K562 (cell line): ENCODE measurements at regions not wholly inside any gene's neighbourhood (a gene's known extent, or its start where the extent isn't known, plus 50 kb on each side); places are given as distances from the start of the nearest gene placed in this dataset.

Source experiments
- ATAC-seq: fragments of 200-7000 bp; cut with Tn5 transposase; 3 replicates; pipeline ENCODE4 v1.9.1; 2020; ENCODE audit warnings: moderate library complexity
- BruUV-seq: library from RNA; stranded (reverse); fragments of 400-500 nt; replicated peaks from 2 replicates; lab custom pipeline; 2021; lab: Mats Ljungman, UMichigan
- CTCF ChIA-PET: fragments of 300-600 bp; formaldehyde crosslinking; extraction: SDS; loops from one replicate; lab custom pipeline; 2021; ENCODE audit warnings: low intra/inter-chr PET ratio; lab: Yijun Ruan, JAX
- POLR2A ChIA-PET: fragments of 300-600, 350-650 bp; sonication (Branson Sonifier 250); formaldehyde crosslinking; extraction: SDS; loops from one replicate; lab custom pipeline; 2021; ENCODE audit warnings: antibody characterized with exemption, inconsistent platforms; lab: Yijun Ruan, JAX
- DNase-seq, 4 experiments: peaks; one replicate each; pipeline versions ENCODE4 v3.0.0 to v3.0.0-alpha.2; 2011 to 2018; ENCODE audit warnings: low spot score in 3 of 4, mixed read lengths in 3 of 4; ENCODE audit errors: extremely low read depth in 1 of 4
- FAIRE-seq: peaks from 2 replicates; lab custom pipeline; 2011; peaks lifted over from hg19 to GRCh38; lab: Jason Lieb, UNC
- H2AFZ ChIP-seq: 2 replicates; pipeline ENCODE4 v1.6.0; 2011; ENCODE audit warnings: low read depth, low read length, control low read depth, inconsistent platforms
- H3K27ac ChIP-seq: fragments of 200-600 bp; 3 replicates; pipeline ENCODE4 v1.8.0; 2011; ENCODE audit warnings: low read depth, mild to moderate bottlenecking, control low read depth, inconsistent platforms, low read length, moderate library complexity, mixed read lengths; ENCODE audit errors: extremely low read depth
- H3K27me3 ChIP-seq, 2 experiments: fragments of 300-600 bp in 1 of 2; 2 replicates in 1 of 2; 3 replicates in 1 of 2; pipeline versions ENCODE4 v1.6.0 to v1.8.0; 2011; ENCODE audit warnings: inconsistent platforms in 2 of 2, low read length in 2 of 2, mild to moderate bottlenecking in 1 of 2, mixed read lengths in 1 of 2, moderate library complexity in 1 of 2; ENCODE audit not compliant: control insufficient read depth in 2 of 2, insufficient read depth in 2 of 2
- H3K36me3 ChIP-seq: fragments of 300-600 bp; 3 replicates; pipeline ENCODE4 v1.8.0; 2011; ENCODE audit warnings: mild to moderate bottlenecking, low read length, inconsistent platforms; ENCODE audit not compliant: control insufficient read depth, insufficient read depth
- H3K4me1 ChIP-seq, 2 experiments: fragments of 200-600 bp in 1 of 2; replicated peaks in 1 of 2; 2 replicates in 1 of 2; 3 replicates in 1 of 2; pipeline versions ENCODE4 v1.5.1 to v1.8.0; 2011; ENCODE audit warnings: inconsistent platforms in 2 of 2, low read length in 2 of 2, mild to moderate bottlenecking in 1 of 2, mixed read lengths in 1 of 2, moderate library complexity in 1 of 2; ENCODE audit not compliant: control insufficient read depth in 2 of 2, insufficient read depth in 2 of 2
- H3K4me2 ChIP-seq: 2 replicates; pipeline ENCODE4 v1.6.1; 2011; ENCODE audit warnings: low read length, control low read depth, inconsistent platforms, mixed read lengths; ENCODE audit not compliant: insufficient read depth
- H3K4me3 ChIP-seq: fragments of 200-600 bp; sonication (generic), shearing (Covaris generic); 2 replicates; pipeline ENCODE4 v1.5.1; 2016; ENCODE audit warnings: control low read depth, inconsistent platforms
- H3K79me2 ChIP-seq: fragments of 200-600 bp; 3 replicates; pipeline ENCODE4 v1.8.0; 2011; ENCODE audit warnings: low read length, inconsistent platforms; ENCODE audit not compliant: control insufficient read depth, insufficient read depth
- H3K9ac ChIP-seq, 2 experiments: 2 replicates each; pipeline versions ENCODE4 v1.6.0 to v1.6.1; 2011; ENCODE audit warnings: low read depth in 2 of 2, low read length in 2 of 2, control low read depth in 1 of 2, inconsistent platforms in 1 of 2, mild to moderate bottlenecking in 1 of 2, mixed read lengths in 1 of 2; ENCODE audit not compliant: insufficient read depth in 1 of 2
- H3K9me1 ChIP-seq: one replicate; pipeline ENCODE4 v1.6.0; 2011; ENCODE audit warnings: inconsistent platforms, mild to moderate bottlenecking, low read length, moderate library complexity; ENCODE audit not compliant: control insufficient read depth, insufficient read depth
- H3K9me3 ChIP-seq: replicated peaks from 2 replicates; pipeline ENCODE4 v1.5.1; 2011; ENCODE audit warnings: low read depth, low read length, inconsistent platforms; ENCODE audit not compliant: control insufficient read depth, insufficient read depth
- H4K20me1 ChIP-seq: replicated peaks from 2 replicates; pipeline ENCODE4 v1.6.1; 2011; ENCODE audit warnings: low read length, inconsistent platforms, mixed read lengths; ENCODE audit not compliant: control insufficient read depth, insufficient read depth
- ASH1L ChIP-seq: fragments of 450-650 bp; IDR thresholded peaks from 2 replicates; pipeline ENCODE4 v1.6.1; 2018; ENCODE audit warnings: borderline replicate concordance, mild to moderate bottlenecking, low read depth; ENCODE audit not compliant: partially characterized antibody
- BCOR ChIP-seq: fragments of 450-650 bp; IDR thresholded peaks from 2 replicates; pipeline ENCODE4 v1.6.1; 2016
- C11orf30 ChIP-seq: fragments of 450-650 bp; IDR thresholded peaks from 2 replicates; pipeline ENCODE4 v1.6.1; 2016; ENCODE audit warnings: low read depth, mild to moderate bottlenecking
- CC2D1A ChIP-seq: fragments of 450-650 bp; IDR thresholded peaks from 2 replicates; pipeline ENCODE4 v1.6.1; 2017; ENCODE audit warnings: mild to moderate bottlenecking
- CHD2 ChIP-seq: IDR thresholded peaks from 2 replicates; pipeline ENCODE4 v1.6.1; 2011; ENCODE audit warnings: low read depth, low read length
- ESRRA ChIP-seq: fragments of 450-650 bp; IDR thresholded peaks from 2 replicates; pipeline ENCODE4 v1.6.1; 2014; ENCODE audit warnings: low read depth, mild to moderate bottlenecking, moderate library complexity, borderline replicate concordance
- FOXK1 ChIP-seq: sonication (generic); formaldehyde crosslinking; IDR thresholded peaks from 2 replicates; pipeline ENCODE4 v1.8.0; 2022; ENCODE audit warnings: missing genetic modification reagents, mild to moderate bottlenecking, borderline replicate concordance
- HDAC6 ChIP-seq: IDR thresholded peaks from 2 replicates; pipeline ENCODE4 v1.6.1; 2012; ENCODE audit warnings: low read depth, mild to moderate bottlenecking, control low read depth, inconsistent platforms, low read length, moderate library complexity
- HDAC8 ChIP-seq: fragments of 450-650 bp; IDR thresholded peaks from 2 replicates; pipeline ENCODE4 v1.6.1; 2016; ENCODE audit warnings: mild to moderate bottlenecking, missing genetic modification characterization, moderate library complexity, missing compliant biosample characterization
- MAFF ChIP-seq: IDR thresholded peaks from 2 replicates; pipeline ENCODE4 v1.6.1; 2012; ENCODE audit warnings: low read length, improper control_type of control experiment
- NFYB ChIP-seq: IDR thresholded peaks from 2 replicates; pipeline ENCODE4 v1.6.1; 2011; ENCODE audit warnings: mild to moderate bottlenecking, moderate library complexity; ENCODE audit not compliant: insufficient read length; ENCODE audit errors: extremely low read depth
- TEAD1 ChIP-seq, 2 experiments: fragments of 450-650 bp in 1 of 2; sonication (generic) in 1 of 2; formaldehyde crosslinking; IDR thresholded peaks; 2 replicates each; pipeline versions ENCODE4 v1.4.0 to v1.8.0; 2020 to 2022; ENCODE audit warnings: mild to moderate bottlenecking in 2 of 2, missing genetic modification reagents in 1 of 2
- XRCC4 ChIP-seq: IDR thresholded peaks from one replicate; pipeline ENCODE4 v1.6.1; 2011; ENCODE audit not compliant: insufficient read depth, insufficient read length; ENCODE audit errors: extremely low read depth
- ZNF124 ChIP-seq: sonication (generic); formaldehyde crosslinking; IDR thresholded peaks from 2 replicates; pipeline ENCODE4 v1.8.1; 2022; ENCODE audit warnings: missing genetic modification reagents
- ZNF140 ChIP-seq: fragments of 250-450 bp; sonication (Bioruptor Pico); IDR thresholded peaks from 2 replicates; pipeline ENCODE4 v1.8.0; 2021; ENCODE audit warnings: moderate library complexity, mild to moderate bottlenecking, inconsistent platforms
- ZNF644 ChIP-seq: fragments of 200-800 bp; sonication (Bioruptor generic); IDR thresholded peaks from 2 replicates; pipeline ENCODE4 v1.6.1; 2016; ENCODE audit warnings: low read depth, missing genetic modification characterization, missing compliant biosample characterization
- WGBS: fragments of 100-300 bp; shearing (Covaris generic); methylation state at CpG from one replicate; pipeline ENCODE4 v1.1.6; 2016; ENCODE audit warnings: low coverage, mixed read lengths; ENCODE audit not compliant: insufficient coverage; ENCODE audit errors: missing lambda C conversion rate; 5-methylcytosine and 5-hydroxymethylcytosine counted together
- in situ Hi-C: fragments of 300-500 bp; cut with MboI; formaldehyde crosslinking; loops from 4 replicates; pipeline ENCODE4 v1.15.0; 2018; ENCODE audit warnings: inconsistent platforms, mixed read lengths
- intact Hi-C: fragments of 100-400 bp; cut with micrococcal nuclease; formaldehyde crosslinking; loops from 2 replicates; pipeline ENCODE4 v1.14.2; 2022
- TF ChIP-seq, protein P1 (sequence below): fragments of 250-450 bp; sonication (Bioruptor Pico); IDR thresholded peaks from 2 replicates; pipeline ENCODE4 v1.4.0; 2020; ENCODE audit warnings: mild to moderate bottlenecking
- TF ChIP-seq, protein P2 (sequence below), 3 experiments: fragments of 200-800 bp in 1 of 3; fragments of 250-450 bp in 1 of 3; fragments of 450-650 bp in 1 of 3; sonication (Bioruptor Pico) in 1 of 3; sonication (Bioruptor generic) in 1 of 3; formaldehyde crosslinking in 1 of 3; IDR thresholded peaks; 2 replicates each; pipeline versions ENCODE4 v1.6.1 to v1.8.0; 2016 to 2022; ENCODE audit warnings: mild to moderate bottlenecking in 2 of 3, missing genetic modification characterization in 2 of 3, missing compliant biosample characterization in 1 of 3, moderate library complexity in 1 of 3
- TF ChIP-seq, protein P3 (sequence below): fragments of 250-450 bp; sonication (Bioruptor Pico); IDR thresholded peaks from 2 replicates; pipeline ENCODE4 v1.5.0; 2021

DNA sequence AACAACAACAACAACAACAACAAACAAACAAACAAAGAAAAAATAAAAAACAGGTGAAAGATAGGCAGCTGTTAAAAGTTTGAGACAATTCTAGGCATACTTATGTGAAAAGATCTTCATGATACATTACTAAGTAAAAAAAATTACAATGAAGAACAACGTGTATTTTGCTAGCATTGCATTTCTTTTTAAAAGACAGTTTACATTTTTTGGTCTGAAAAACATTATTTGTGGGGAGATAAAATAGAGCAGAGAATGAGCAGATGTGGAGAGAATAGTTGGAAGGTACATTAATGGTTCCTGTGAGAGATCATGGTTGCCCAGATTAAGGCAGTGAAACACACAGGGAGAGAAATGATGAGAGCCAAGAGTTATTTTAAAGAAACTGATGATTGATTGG, 210.2 kb upstream of the MKLN1 start:
- Histone ChIP-seq H3K79me2 (no peaks in the 10 kb centered on the region), H3K4me2 (no peak overlapping the region), H3K36me3 (no peaks in the 10 kb centered on the region), H3K4me1 (peaks cover 0 to 3% of the 10 kb centered on the region in 2 experiments; a peak in 1 of 5 replicates), H3K27ac (no peak overlapping the region), H3K9ac (no peak overlapping the region), H3K4me3 (no peak overlapping the region), H3K9me3 (peaks cover 3% of the 10 kb centered on the region; the same call in 1 of the 2 replicates), H2AFZ (no peak overlapping the region), H3K27me3 (peaks cover 4 to 9% of the 10 kb centered on the region in 2 experiments; a peak in 2 of 5 replicates), H4K20me1 (no peaks in the 10 kb centered on the region), H3K9me1 (no peaks in the 10 kb centered on the region)
- BruUV-seq, result no TSS peak
- in situ Hi-C loops, result no loop called here
- ATAC-seq (no peak), FAIRE-seq (no peak), DNase-seq (no peak)
- ChIA-PET POLR2A (no interaction called here), CTCF (no interaction called here)
- WGBS, result 0% methylated on average over 1 of the region's 1 CpG
- intact Hi-C loops, result no loop called here
- peak; percentile 57 for TF ChIP-seq C11orf30
- no peak for TF ChIP-seq CHD2
- TF ChIP-seq ZNF124 (CRISPR knock-in tag), result no peak
- TF ChIP-seq TEAD1 (CRISPR knock-in tag; IDR thresholded peaks at IDR 0.05), result no peak
- TF ChIP-seq NFYB, result no peak
- TF ChIP-seq FOXK1, result no peak
- TF ChIP-seq XRCC4, result no peak
- TF ChIP-seq, protein P1, sequence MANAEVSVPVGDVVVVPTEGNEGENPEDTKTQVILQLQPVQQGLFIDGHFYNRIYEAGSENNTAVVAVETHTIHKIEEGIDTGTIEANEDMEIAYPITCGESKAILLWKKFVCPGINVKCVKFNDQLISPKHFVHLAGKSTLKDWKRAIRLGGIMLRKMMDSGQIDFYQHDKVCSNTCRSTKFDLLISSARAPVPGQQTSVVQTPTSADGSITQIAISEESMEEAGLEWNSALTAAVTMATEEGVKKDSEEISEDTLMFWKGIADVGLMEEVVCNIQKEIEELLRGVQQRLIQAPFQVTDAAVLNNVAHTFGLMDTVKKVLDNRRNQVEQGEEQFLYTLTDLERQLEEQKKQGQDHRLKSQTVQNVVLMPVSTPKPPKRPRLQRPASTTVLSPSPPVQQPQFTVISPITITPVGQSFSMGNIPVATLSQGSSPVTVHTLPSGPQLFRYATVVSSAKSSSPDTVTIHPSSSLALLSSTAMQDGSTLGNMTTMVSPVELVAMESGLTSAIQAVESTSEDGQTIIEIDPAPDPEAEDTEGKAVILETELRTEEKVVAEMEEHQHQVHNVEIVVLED (CRISPR knock-in tag), result no peak
- no peak for TF ChIP-seq HDAC8 (tag)
- TF ChIP-seq ZNF644, result no peak
- 0 out of 2 replicates have a peak, but pooled peaks have one; percentile 8 for TF ChIP-seq BCOR
- TF ChIP-seq HDAC6, result no peak
- TF ChIP-seq, protein P2, sequence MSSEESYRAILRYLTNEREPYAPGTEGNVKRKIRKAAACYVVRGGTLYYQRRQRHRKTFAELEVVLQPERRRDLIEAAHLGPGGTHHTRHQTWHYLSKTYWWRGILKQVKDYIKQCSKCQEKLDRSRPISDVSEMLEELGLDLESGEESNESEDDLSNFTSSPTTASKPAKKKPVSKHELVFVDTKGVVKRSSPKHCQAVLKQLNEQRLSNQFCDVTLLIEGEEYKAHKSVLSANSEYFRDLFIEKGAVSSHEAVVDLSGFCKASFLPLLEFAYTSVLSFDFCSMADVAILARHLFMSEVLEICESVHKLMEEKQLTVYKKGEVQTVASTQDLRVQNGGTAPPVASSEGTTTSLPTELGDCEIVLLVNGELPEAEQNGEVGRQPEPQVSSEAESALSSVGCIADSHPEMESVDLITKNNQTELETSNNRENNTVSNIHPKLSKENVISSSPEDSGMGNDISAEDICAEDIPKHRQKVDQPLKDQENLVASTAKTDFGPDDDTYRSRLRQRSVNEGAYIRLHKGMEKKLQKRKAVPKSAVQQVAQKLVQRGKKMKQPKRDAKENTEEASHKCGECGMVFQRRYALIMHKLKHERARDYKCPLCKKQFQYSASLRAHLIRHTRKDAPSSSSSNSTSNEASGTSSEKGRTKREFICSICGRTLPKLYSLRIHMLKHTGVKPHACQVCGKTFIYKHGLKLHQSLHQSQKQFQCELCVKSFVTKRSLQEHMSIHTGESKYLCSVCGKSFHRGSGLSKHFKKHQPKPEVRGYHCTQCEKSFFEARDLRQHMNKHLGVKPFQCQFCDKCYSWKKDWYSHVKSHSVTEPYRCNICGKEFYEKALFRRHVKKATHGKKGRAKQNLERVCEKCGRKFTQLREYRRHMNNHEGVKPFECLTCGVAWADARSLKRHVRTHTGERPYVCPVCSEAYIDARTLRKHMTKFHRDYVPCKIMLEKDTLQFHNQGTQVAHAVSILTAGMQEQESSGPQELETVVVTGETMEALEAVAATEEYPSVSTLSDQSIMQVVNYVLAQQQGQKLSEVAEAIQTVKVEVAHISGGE (CRISPR knock-in tag; IDR thresholded peaks at IDR 0.05), result no peak
- no peak for TF ChIP-seq ESRRA
- TF ChIP-seq ASH1L, result no peak
- no peak for TF ChIP-seq CC2D1A
- no peak for TF ChIP-seq ZNF140
- peak; percentile 17; the same call in 1 of the 2 replicates for TF ChIP-seq MAFF
- TF ChIP-seq, protein P3, sequence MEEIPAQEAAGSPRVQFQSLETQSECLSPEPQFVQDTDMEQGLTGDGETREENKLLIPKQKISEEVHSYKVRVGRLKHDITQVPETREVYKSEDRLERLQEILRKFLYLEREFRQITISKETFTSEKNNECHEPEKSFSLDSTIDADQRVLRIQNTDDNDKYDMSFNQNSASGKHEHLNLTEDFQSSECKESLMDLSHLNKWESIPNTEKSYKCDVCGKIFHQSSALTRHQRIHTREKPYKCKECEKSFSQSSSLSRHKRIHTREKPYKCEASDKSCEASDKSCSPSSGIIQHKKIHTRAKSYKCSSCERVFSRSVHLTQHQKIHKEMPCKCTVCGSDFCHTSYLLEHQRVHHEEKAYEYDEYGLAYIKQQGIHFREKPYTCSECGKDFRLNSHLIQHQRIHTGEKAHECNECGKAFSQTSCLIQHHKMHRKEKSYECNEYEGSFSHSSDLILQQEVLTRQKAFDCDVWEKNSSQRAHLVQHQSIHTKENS (CRISPR knock-in tag), result no peak
